ENCODE measurements at regions not wholly inside any gene's neighbourhood (a gene's known extent, or its start where the extent isn't known, plus 50 kb on each side); places are given as distances from the start of the nearest gene placed in this dataset.

DNA sequence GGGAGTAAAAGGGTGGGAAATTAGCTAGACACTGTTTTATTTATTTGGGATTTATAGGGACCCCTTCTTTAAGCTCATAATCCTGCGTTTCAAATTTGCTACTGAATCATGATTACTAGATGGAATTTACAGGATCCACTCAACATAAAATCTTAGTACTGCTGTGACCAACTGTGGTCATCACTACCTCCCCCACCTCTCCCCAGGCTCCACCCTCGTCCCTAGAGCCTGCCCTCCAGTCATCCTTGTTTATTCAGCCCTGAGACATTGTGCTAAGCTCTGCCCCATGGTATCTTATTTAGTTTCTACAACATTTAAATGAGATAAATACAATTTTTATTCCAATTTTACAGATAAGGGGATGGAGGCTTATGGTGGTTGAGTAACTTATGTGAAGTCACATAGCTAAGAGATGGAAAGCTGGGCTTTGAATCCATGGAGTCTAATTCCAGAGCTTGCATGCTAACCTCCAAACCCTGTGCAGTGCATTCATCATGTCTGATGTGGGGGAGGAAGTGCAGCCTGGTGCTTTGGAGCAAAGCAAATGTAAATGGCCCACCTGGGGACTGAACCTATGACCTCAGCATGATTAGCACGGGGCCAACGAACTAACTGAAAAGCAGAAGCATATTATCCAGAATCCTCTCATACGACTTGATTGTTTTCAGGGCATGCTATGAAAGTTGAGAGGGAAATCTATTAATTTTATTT lies 502.4 kb downstream of the TMEM182 start:
- Histone ChIP-seq H3K27me3 (no peaks in the 10 kb centered on the region), H3K36me3 (no peaks in the 10 kb centered on the region), H3K27ac (no peak overlapping the region), H3K4me3 (no peak overlapping the region), H3K4me1 (no peaks in the 10 kb centered on the region), H3K9me3 (no peaks in the 10 kb centered on the region)
- DNase-seq = no peak
- TF ChIP-seq, protein P1, sequence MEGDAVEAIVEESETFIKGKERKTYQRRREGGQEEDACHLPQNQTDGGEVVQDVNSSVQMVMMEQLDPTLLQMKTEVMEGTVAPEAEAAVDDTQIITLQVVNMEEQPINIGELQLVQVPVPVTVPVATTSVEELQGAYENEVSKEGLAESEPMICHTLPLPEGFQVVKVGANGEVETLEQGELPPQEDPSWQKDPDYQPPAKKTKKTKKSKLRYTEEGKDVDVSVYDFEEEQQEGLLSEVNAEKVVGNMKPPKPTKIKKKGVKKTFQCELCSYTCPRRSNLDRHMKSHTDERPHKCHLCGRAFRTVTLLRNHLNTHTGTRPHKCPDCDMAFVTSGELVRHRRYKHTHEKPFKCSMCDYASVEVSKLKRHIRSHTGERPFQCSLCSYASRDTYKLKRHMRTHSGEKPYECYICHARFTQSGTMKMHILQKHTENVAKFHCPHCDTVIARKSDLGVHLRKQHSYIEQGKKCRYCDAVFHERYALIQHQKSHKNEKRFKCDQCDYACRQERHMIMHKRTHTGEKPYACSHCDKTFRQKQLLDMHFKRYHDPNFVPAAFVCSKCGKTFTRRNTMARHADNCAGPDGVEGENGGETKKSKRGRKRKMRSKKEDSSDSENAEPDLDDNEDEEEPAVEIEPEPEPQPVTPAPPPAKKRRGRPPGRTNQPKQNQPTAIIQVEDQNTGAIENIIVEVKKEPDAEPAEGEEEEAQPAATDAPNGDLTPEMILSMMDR (IDR thresholded peaks at IDR 0.05) = no peak
- no peak for TF ChIP-seq POLR2A (IDR thresholded peaks at IDR 0.05)
- intact Hi-C loops (cut with DNase I; ENCODE audit: low total_unique reads) = no loop called here

DNA sequence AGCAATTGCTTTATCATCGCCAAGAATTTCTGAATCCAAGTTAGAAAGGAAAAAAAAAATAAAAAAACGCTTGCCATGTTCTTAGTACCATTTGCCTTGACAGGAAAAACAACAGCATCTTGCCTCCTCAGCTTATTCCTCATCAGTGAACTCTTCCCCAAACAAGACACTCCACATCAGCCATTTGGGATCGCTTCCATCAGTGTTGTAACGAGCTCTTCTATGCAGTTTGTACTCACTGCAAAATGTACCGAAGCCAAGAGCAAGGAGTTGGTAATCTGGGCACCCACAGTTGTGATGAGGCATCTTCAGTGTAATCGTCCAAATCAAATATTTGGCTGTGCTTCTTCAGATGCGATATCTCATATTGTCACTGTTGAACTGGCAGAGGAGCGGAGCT lies 503.7 kb downstream of the TMEM182 start:
- DNase-seq = no peak
- H3K27me3 ChIP-seq = no peaks in the 10 kb centered on the region
- no peaks in the 10 kb centered on the region for H3K4me1 ChIP-seq
- H3K27ac ChIP-seq = no peak overlapping the region
- H3K36me3 ChIP-seq = no peaks in the 10 kb centered on the region
- TF ChIP-seq, protein P1 (IDR thresholded peaks at IDR 0.05) = no peak
- no peak for TF ChIP-seq POLR2A (IDR thresholded peaks at IDR 0.05)
- intact Hi-C loops (cut with DNase I; ENCODE audit: low total_unique reads) = no loop called here
- H3K4me3 ChIP-seq = no peak overlapping the region
- H3K9me3 ChIP-seq = no peaks in the 10 kb centered on the region

DNA sequence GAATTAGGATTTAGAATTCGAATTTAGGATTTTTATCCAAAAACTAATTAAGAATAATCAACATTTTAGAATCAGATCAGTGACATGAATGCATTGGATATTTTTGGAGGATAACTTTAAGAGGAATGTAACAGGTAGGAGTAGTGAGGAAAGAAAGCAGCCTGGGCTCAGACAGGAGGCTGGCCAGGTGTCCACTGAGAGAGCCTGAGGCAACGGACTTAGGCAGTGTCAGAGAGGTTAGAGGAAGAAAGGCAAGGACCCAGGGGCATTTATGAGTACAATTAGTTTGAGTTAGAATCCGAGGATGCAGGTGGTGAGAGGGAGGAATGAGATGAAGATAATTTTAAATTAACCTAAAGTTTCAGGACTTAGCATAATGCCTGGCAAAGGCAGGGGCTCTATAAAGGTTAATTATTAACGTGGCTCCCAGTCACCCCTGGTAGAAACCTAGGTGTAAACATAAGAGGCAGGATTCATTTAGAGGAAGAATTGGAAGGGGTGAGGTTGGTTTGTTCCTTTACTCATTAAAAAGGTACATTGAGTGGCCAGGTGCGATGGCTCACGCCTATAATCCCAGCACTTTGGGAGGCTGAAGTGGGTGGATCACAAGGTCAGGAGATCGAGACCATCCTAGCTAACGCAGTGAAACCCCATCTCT lies 507.1 kb downstream of the TMEM182 start:
- Histone ChIP-seq H3K36me3 (peaks cover 0 to 5% of the 10 kb centered on the region in 2 donors), H3K4me3 (no peak overlapping the region), H3K27ac (no peak overlapping the region), H3K9me3 (no peaks in the 10 kb centered on the region), H3K27me3 (no peaks in the 10 kb centered on the region), H3K4me1 (no peaks in the 10 kb centered on the region)
- intact Hi-C loops (cut with DNase I; ENCODE audit: low total_unique reads) = no loop called here
- TF ChIP-seq, protein P1 (IDR thresholded peaks at IDR 0.05) = no peak
- TF ChIP-seq POLR2A (IDR thresholded peaks at IDR 0.05) = no peak
- DNase-seq = no peak

DNA sequence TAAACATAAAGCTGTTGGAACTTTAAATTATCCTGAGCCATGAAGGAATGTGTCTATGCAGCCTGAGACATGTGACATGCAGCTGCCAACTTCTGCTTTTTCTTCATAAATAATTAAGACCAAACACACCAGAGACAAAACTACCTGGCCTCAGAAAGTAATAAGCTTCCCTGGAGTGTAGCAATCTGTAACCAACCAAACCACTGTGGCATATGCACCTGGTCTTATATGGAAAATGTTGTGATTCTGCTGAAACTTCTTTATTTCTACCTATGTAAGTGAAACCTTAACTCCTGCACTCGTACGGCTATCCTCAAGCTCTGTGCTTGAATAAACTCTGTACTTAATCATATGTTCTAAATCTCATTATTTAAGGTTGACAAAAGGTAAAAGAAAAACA lies 515.0 kb downstream of the TMEM182 start:
- intact Hi-C loops (cut with DNase I; ENCODE audit: low total_unique reads) = no loop called here
- no peak for TF ChIP-seq POLR2A (IDR thresholded peaks at IDR 0.05)
- TF ChIP-seq, protein P1 (IDR thresholded peaks at IDR 0.05) = no peak
- H3K4me1 ChIP-seq = no peaks in the 10 kb centered on the region

DNA sequence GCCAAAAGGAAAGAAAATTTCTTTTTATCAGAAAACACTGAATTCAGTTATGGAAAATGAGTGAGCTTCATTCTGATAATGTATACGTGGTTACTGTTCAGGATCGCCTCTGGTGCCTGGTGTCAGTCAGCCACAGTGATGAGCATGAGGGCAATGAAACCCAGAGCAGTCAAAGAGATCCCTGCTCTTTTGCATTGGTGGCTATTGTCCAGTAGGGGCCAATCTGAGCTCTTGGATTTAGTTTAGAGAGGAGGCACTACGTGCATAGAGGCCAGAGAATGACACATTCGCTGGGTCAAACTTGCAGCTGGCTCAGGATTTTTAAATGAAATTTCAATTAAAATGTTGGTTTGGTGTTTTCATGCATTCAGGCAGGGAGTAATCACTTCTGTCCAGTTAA lies 522.9 kb downstream of the TMEM182 start:
- H3K4me1 ChIP-seq = no peaks in the 10 kb centered on the region
- H3K27ac ChIP-seq = no peak overlapping the region
- DNase-seq = no peak
- H3K9me3 ChIP-seq = no peaks in the 10 kb centered on the region
- intact Hi-C loops (cut with DNase I; ENCODE audit: low total_unique reads) = no loop called here
- no peak for TF ChIP-seq POLR2A (IDR thresholded peaks at IDR 0.05)
- TF ChIP-seq, protein P1 (IDR thresholded peaks at IDR 0.05) = no peak
- no peaks in the 10 kb centered on the region for H3K36me3 ChIP-seq
- no peak overlapping the region for H3K4me3 ChIP-seq
- no peaks in the 10 kb centered on the region for H3K27me3 ChIP-seq

More for the DNA sequence above, 515.0 kb downstream of the TMEM182 start:
- Histone ChIP-seq H3K27ac (no peak overlapping the region), H3K4me3 (no peak overlapping the region), H3K9me3 (no peaks in the 10 kb centered on the region), H3K36me3 (peaks cover 0 to 5% of the 10 kb centered on the region in 2 donors), H3K27me3 (no peaks in the 10 kb centered on the region)
- DNase-seq = no peak
